ENCODE measurements at regions not wholly inside any gene's neighbourhood (a gene's known extent, or its start where the extent isn't known, plus 50 kb on each side); places are given as distances from the start of the nearest gene placed in this dataset.

GRCh38 chr5:158421319-158421718, 562.4 kb upstream of the CLINT1 start:
- TF ChIP-seq EP300 (IDR thresholded peaks at IDR 0.05) (no peak), POLR2A (IDR thresholded peaks at IDR 0.05) (no peak), CTCF (IDR thresholded peaks at IDR 0.05) (no peak), POLR2AphosphoS5 (IDR thresholded peaks at IDR 0.05) (no peak)
- Histone ChIP-seq H3K9me3 (peaks cover 0 to 3% (median 0%) of the 10 kb centered on the region in 4 donors), H3K27me3 (no peaks in the 10 kb centered on the region), H3K4me3 (no peak overlapping the region), H3K4me1 (no peaks in the 10 kb centered on the region), H3K36me3 (no peaks in the 10 kb centered on the region), H3K27ac (no peak overlapping the region)
- DNase-seq: no peak
- intact Hi-C loops (cut with DNase I; ENCODE audit: low total_unique reads): no loop called here
- WGBS, 5 donors: 86 to 92% (median 88%) methylated on average over 6 of the region's 6 CpGs

- intact Hi-C loops (cut with DNase I; ENCODE audit: low total_unique reads): no loop called here
- H3K36me3 ChIP-seq: no peaks in the 10 kb centered on the region
- no peak overlapping the region for H3K4me3 ChIP-seq
- TF ChIP-seq CTCF (IDR thresholded peaks at IDR 0.05) (no peak), POLR2A (IDR thresholded peaks at IDR 0.05) (no peak), POLR2AphosphoS5 (IDR thresholded peaks at IDR 0.05) (no peak), EP300 (IDR thresholded peaks at IDR 0.05) (no peak)
- no peak overlapping the region for H3K27ac ChIP-seq
- H3K9me3 ChIP-seq: peaks cover 0 to 3% (median 0%) of the 10 kb centered on the region in 4 donors
- WGBS, 5 donors: 68 to 88% (median 88%) methylated on average over 2 of the region's 2 CpGs
- DNase-seq: no peak
- H3K4me1 ChIP-seq: no peaks in the 10 kb centered on the region
- H3K27me3 ChIP-seq: no peaks in the 10 kb centered on the region
Measured at GRCh38 chr5:158419186-158419585, 560.2 kb upstream of the CLINT1 start.

- no peaks in the 10 kb centered on the region for H3K27me3 ChIP-seq
- H3K9me3 ChIP-seq: peaks cover 0 to 3% (median 0%) of the 10 kb centered on the region in 4 donors
- H3K27ac ChIP-seq: peak overlapping the region in 1 of 5 donors; percentile 35
- no peak for DNase-seq
- 29 to 52% (median 42%) methylated on average over 1 of the region's 1 CpG for WGBS, 5 donors
- TF ChIP-seq EP300 (IDR thresholded peaks at IDR 0.05) (no peak), POLR2AphosphoS5 (IDR thresholded peaks at IDR 0.05) (no peak), CTCF (IDR thresholded peaks at IDR 0.05) (no peak), POLR2A (IDR thresholded peaks at IDR 0.05) (no peak)
- intact Hi-C loops (cut with DNase I; ENCODE audit: low total_unique reads): no loop called here
- no peaks in the 10 kb centered on the region for H3K4me1 ChIP-seq
- H3K4me3 ChIP-seq: no peak overlapping the region
- H3K36me3 ChIP-seq: no peaks in the 10 kb centered on the region
Measured at GRCh38 chr5:158414780-158415179, 555.8 kb upstream of the CLINT1 start.

GRCh38 chr5:158414333-158414762, 555.4 kb upstream of the CLINT1 start:
- H3K9me3 ChIP-seq: peaks cover 0 to 2% (median 0%) of the 10 kb centered on the region in 4 donors
- H3K27me3 ChIP-seq: no peaks in the 10 kb centered on the region
- no peaks in the 10 kb centered on the region for H3K36me3 ChIP-seq
- H3K4me1 ChIP-seq: no peaks in the 10 kb centered on the region
- H3K4me3 ChIP-seq: no peak overlapping the region
- DNase-seq: no peak
- H3K27ac ChIP-seq: peak overlapping the region in 1 of 5 donors; percentile 35
- intact Hi-C loops (cut with DNase I; ENCODE audit: low total_unique reads): no loop called here
- 74 to 90% (median 77%) methylated on average over 3 of the region's 3 CpGs for WGBS, 5 donors
- TF ChIP-seq CTCF (IDR thresholded peaks at IDR 0.05) (no peak), POLR2AphosphoS5 (IDR thresholded peaks at IDR 0.05) (no peak), EP300 (IDR thresholded peaks at IDR 0.05) (no peak), POLR2A (IDR thresholded peaks at IDR 0.05) (no peak)
